Mononuclear cell (primary cell): ENCODE measurements at regions not wholly inside any gene's neighbourhood (a gene's known extent, or its start where the extent isn't known, plus 50 kb on each side); places are given as distances from the start of the nearest gene placed in this dataset.

Experiments used
- H3K27me3 ChIP-seq: 2 replicates; pipeline ENCODE4 v1.6.0; 2011; ENCODE audit warnings: low read length, control low read depth; ENCODE audit not compliant: insufficient read depth
- H3K4me1 ChIP-seq: 2 replicates; pipeline ENCODE4 v1.5.1; 2011; ENCODE audit warnings: mild to moderate bottlenecking, low read length, control low read depth; ENCODE audit not compliant: insufficient read depth
- H3K4me3 ChIP-seq: 2 replicates; pipeline ENCODE4 v1.5.1; 2011; ENCODE audit warnings: mild to moderate bottlenecking, low read length, moderate library complexity
- H3K9me3 ChIP-seq: 2 replicates; pipeline ENCODE4 v1.5.1; 2011; ENCODE audit warnings: low read depth, mild to moderate bottlenecking, control low read depth, low read length

DNA sequence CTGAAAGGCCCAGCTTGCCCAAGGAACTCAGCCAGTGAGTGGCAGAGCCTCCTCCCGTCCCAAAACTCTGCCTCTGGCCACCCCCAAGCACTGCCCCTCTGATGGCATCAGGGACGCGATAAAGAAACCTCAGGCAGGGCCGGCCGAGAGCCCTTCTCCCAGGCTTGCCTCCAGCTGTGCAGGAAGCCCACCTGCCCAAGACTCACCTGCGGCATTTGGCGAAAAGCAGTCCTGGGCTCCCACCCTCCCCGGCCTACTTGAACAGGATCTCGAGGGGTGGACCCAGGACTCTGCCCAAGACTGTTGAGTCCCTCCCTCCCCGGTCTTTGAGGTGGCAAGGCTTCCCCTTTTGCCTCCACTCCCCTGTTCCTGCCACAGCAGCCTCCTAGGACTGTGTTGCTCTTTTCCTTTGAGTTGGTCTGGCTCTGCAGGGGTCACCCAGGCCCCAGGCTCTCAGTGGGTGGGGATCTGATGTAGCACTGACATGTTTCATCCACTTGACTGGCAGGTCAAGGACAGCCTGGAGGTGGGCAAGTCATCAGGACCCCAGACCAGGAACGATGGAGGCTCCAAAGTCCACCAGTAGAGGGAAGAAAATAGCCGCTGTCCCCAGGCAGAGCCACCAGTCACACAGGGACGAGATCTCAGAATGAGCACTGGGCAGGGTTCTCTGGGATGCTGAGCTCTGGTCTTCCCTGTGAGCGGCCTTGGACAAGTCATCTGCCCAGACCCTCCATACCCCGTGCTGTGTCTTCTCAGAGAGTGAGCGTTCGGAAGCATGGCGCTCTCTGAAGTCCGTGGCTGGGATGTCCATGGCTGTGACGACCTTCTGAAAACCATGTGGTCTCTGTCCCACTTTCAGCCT lies 111.0 kb upstream of the TNRC6C start:
- H3K4me1 ChIP-seq, result peaks cover 40% of the 10 kb centered on the region

DNA sequence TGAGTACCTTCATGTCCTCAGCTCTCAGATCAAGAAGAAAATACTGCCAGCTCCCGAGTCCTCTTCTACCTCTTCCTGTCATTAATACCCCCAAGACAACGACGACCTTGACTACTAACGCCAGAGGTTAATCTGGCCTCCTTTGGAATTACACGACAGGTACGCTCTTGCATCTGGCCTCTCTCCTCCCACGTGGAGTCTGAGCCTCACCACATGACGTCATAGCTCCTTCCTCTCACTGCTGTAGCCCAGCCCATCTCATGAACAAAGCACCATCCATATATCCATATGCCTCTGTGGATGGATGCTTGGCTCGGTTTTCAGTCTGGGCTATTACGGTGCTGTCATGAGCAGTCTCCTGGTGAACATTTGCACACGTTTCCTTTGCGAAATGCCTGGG lies 110.2 kb upstream of the TNRC6C start:
- no peaks in the 10 kb centered on the region for H3K27me3 ChIP-seq
- no peaks in the 10 kb centered on the region for H3K9me3 ChIP-seq
- H3K4me3 ChIP-seq, result no peak overlapping the region
- H3K4me1 ChIP-seq, result peaks cover 32% of the 10 kb centered on the region

More for the DNA sequence above, 111.0 kb upstream of the TNRC6C start:
- Histone ChIP-seq H3K27me3 (no peaks in the 10 kb centered on the region), H3K4me3 (no peak overlapping the region), H3K9me3 (no peaks in the 10 kb centered on the region)

DNA sequence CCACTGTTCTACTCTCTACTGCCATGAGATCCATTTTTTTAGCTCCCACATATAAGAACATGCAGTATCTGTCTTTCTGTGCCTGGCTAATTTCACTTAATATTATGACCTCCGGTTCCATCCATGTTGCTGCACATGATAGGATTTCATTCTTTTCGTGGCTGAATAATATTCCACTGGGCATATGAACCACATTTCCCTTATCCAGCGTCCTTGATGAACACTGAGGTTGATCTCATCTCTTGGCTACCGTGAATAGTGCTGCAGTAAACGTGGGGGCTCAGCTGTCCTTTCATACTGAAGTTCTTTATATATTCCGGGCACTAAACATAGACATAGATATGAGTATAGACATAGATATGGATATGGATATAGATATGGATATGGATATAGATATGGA lies 109.3 kb upstream of the TNRC6C start:
- H3K27me3 ChIP-seq, result no peaks in the 10 kb centered on the region
- H3K9me3 ChIP-seq, result no peaks in the 10 kb centered on the region
- no peak overlapping the region for H3K4me3 ChIP-seq
- H3K4me1 ChIP-seq, result peaks cover 23% of the 10 kb centered on the region

DNA sequence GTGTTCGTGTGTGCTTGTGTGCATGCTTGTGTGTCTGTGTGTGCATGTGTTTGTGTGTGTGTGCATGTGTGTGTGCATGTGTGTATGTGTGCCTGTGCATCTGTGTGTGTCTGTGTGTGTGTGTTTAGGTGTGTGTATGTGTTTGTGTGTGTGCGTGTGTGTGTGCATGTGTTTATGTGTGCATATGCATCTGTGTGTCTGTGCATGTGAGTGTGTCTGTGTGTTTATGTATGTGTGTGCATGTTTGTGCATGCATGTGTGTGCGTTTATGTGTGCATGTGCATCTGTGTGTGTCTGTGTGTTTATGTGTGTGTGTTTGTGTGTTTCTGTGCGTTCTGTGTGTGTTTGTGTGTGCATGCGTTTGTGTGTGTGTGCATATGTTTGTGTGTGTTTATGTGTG lies 106.6 kb upstream of the TNRC6C start:
- Histone ChIP-seq H3K9me3 (no peaks in the 10 kb centered on the region), H3K27me3 (no peaks in the 10 kb centered on the region), H3K4me1 (peaks cover 10% of the 10 kb centered on the region), H3K4me3 (no peak overlapping the region)

DNA sequence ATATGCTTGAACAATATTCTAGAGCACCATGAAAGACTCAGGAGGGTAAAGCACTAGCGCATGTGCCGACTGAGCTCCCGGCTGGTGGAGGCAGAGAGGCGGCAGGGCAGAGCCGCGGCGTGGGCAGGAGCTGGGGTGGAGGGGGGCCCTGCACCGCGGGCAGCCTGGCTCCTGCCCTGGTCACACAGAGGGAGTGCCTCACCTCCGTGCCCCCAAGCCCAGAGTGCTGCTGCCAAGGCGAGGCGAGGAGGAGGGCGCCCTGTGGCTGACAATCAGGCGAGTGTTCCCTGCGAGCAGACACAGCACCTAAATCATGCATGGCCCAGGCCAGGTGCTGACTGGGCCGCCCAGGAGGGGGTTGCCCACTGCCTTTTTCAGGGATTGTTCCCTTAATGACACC lies 105.8 kb upstream of the TNRC6C start:
- Histone ChIP-seq H3K4me3 (no peak overlapping the region), H3K4me1 (peaks cover 4% of the 10 kb centered on the region), H3K27me3 (no peaks in the 10 kb centered on the region), H3K9me3 (no peaks in the 10 kb centered on the region)

DNA sequence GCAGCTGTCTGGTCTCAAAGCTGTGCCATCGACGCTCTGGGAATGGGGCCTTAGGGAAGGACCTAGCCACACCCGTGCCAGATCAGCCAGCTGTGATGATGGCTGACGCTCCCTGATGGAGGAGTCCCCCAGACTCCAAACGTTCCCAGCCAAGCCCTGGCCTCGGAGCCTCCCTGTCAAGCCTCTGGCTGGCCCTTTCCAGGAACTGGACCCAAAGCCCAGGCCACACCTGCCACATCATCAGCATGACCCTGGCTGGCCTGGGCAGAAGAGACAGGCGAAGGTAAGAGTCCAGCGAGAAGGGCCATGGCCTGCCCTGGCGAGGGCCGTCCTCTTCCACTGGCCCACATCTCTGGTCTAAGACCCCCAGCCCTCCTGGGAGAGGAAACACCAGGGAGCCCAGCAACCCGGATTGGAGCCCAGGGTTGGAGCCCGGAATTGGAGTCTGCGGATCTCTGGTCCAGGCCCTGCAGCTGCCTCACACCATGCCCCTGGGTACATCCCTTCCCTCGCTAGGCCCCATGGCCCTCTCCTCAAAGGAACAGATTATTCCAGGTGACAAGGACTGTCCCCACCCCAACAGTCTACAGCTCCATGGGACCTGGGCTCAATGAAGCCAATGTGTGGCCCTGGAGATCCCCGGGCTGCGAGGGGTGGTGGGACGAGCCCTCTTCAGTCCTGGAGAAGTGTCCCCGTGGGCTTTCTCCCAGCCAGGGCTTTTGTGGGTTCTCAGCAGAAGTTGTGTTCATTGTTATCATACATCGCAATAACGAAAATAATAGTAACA lies 105.1 kb upstream of the TNRC6C start:
- H3K27me3 ChIP-seq, result no peaks in the 10 kb centered on the region
- peaks cover 4% of the 10 kb centered on the region for H3K4me1 ChIP-seq
- no peak overlapping the region for H3K4me3 ChIP-seq
- H3K9me3 ChIP-seq, result no peaks in the 10 kb centered on the region

DNA sequence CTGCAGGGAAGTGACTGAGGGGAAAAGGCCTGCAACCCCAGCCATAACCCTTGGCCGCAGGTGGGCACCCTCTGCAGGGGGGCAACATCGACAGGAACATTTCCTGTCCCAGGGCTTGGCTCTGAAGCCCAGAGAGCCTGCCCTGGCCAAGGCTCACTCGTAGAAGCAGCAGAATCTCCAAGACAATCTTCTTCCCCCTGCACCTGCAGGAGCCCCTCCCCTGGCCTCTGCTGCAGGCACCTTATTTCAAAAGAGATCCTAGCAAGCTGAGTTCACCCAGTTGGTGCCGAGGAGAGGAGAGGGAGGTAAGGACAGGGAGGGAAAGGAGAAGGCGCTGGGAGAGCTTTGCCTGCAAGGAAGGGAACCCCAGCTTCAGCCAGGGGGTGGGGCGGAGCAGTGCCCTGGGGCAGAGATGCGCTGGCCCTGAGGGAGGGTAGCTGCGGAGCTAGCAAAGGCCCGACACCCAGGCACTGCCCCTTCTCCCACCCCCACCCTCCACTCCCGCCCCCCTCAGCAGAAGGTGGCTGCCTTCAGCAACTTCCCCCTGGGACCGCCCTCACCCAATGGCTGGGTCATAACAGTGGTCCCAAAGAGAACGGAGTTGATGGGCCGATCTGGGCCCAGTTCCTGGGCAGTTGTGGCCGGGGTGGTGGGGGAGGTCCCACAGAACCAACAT lies 104.3 kb upstream of the TNRC6C start:
- Histone ChIP-seq H3K4me1 (peaks cover 4% of the 10 kb centered on the region), H3K4me3 (no peak overlapping the region), H3K9me3 (no peaks in the 10 kb centered on the region), H3K27me3 (no peaks in the 10 kb centered on the region)

DNA sequence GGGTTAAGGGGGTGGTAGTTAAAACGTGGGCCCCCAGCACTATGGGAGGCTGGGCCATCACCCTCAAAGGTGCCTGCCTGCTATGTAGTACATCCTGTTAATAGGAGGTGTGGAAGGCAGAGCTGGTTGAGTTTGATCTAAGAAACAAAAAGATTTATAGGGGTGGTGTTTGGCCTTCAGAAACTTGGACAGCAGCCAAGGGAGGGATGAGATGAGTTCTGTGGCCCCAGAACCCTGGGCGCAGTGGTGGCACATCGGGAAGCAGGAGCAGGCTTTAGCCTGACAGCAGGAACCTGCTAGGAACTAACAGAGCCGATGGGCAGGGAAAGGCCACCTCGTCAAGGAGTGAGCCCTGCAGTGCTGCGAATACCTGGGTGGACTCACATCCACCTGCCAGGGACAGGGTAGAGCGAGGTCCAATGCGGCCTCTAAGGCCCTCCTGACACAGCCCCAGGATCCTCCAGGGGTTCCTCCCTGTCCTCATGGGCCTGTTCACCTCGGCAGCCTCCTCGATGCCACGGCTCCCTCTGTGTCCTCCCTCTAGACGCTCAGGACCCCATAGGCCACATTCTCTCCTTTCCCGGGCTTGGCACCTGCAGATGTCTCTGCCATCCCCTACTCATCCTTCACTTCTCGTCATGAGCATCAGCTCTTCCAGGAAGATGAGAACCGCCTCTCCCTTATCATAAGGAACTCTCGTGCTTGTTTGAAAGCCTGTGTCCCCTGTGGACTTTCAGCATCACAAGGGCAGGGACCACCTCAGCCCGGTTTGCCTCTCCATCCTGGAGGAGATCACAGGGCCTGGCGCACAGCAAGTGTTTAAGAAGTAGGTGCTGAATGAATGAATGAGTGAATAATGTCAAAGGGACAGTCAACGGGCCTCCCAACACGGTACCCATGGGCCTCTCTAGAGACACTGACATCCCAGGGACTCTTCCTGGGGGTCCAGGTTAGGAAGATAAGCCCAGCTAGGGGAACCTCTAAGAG lies 103.5 kb upstream of the TNRC6C start:
- Histone ChIP-seq H3K9me3 (no peaks in the 10 kb centered on the region), H3K27me3 (no peaks in the 10 kb centered on the region), H3K4me3 (no peak overlapping the region), H3K4me1 (peaks cover 4% of the 10 kb centered on the region)

DNA sequence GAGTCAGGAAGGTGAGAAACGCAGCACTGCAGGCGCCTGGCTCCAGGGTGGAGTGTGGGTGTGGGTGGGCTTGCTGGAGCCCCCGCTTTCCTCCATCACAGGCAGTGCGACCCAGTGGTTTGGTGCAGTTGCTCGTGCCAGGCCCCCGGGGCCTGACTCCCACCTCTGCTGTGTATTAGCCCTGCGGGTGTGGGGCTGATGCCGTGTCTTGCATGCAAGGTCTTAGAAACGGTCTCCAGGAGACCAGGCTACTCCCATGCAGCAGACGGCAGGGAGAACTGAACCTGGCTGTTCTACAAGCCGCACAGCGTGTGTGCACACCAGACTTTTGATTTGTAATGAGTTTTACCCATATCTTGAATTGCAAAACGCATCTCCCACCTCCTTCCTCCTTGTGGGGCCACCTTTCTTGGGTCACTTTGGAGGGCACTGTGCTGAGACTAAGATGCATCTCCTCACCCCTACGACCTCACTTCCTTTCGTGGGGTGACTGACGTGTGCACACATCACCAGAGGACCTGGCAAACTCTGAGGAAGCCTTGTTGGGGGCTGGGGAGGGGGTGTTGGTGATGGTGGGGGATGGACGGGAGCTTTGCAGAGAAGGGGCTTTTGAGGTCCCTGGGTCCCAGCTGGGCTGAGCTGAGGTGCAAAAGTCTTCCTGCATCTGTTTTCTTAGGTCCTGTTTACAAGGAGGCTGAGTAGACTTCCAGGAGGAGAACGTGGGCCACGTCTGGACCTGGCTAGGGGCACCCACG lies 101.8 kb upstream of the TNRC6C start:
- Histone ChIP-seq H3K4me1 (peaks cover 4% of the 10 kb centered on the region), H3K27me3 (no peaks in the 10 kb centered on the region), H3K9me3 (no peaks in the 10 kb centered on the region), H3K4me3 (no peak overlapping the region)

DNA sequence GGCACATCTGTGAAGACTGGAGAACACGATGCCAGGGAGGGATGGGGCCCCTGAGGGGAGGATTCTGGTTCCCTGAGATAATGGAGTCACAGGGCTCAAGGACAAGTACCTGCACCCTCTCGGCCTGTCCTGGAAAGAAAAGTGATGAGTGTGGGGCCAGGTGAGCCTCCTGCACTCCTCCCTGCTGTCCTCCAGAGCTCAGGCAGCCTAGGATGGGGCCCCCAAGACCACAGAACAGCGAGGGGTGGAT lies 101.3 kb upstream of the TNRC6C start:
- H3K4me3 ChIP-seq, result no peak overlapping the region
- H3K9me3 ChIP-seq, result no peaks in the 10 kb centered on the region
- no peaks in the 10 kb centered on the region for H3K27me3 ChIP-seq
- peaks cover 4% of the 10 kb centered on the region for H3K4me1 ChIP-seq

DNA sequence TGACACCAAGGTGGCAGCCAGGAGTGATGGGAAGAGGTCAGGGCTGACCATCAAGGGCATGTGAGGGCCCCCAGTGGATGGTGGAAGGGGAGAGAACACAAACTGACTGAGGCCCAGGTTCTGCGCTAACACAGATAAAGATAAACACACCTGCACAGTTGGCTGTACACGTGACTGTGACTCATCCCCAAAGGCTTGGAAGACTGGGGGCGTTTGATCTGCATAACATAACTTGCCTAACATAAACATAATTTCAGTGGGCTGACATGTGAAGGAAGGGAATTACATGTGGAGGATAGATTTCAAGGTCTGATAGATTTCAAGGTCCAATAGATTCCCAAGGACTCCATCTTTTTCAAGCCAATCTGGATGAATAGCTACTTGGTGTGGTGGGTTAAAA lies 100.9 kb upstream of the TNRC6C start:
- Histone ChIP-seq H3K4me3 (no peak overlapping the region), H3K9me3 (no peaks in the 10 kb centered on the region), H3K27me3 (no peaks in the 10 kb centered on the region), H3K4me1 (peaks cover 4% of the 10 kb centered on the region)

DNA sequence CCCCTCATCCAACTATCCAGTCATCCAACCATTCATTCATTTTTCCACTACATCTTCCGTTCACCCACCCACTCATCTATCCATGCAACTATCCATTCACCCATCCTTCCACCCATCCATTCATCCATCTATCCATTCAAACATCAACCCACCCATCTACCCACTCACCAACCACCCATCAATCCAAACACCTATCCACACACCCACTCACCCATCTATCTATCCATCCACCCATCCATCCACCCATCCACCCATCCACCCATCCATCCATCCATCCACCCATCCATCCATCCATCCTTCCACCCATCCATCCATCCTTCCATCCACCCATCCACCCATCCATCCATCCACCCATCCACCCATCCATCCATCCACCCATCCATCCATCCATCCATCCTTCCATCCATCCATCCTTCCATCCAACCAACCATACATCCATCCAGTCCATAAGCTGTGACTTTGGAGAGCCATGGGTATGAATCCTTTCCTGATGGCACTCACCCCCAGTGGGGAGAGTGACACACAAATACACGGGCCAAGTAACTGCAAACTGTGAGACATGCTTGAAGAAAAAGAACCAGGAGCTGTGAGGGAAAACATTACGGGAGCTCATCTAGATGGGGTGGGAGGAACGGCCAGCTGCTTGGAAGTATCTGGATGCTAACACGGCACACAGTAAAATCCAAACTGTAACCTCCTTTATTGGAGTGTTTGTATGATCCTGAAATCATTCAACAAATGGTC lies 100.0 kb upstream of the TNRC6C start:
- Histone ChIP-seq H3K4me3 (no peak overlapping the region), H3K9me3 (no peaks in the 10 kb centered on the region), H3K27me3 (no peaks in the 10 kb centered on the region), H3K4me1 (peaks cover 4% of the 10 kb centered on the region)

DNA sequence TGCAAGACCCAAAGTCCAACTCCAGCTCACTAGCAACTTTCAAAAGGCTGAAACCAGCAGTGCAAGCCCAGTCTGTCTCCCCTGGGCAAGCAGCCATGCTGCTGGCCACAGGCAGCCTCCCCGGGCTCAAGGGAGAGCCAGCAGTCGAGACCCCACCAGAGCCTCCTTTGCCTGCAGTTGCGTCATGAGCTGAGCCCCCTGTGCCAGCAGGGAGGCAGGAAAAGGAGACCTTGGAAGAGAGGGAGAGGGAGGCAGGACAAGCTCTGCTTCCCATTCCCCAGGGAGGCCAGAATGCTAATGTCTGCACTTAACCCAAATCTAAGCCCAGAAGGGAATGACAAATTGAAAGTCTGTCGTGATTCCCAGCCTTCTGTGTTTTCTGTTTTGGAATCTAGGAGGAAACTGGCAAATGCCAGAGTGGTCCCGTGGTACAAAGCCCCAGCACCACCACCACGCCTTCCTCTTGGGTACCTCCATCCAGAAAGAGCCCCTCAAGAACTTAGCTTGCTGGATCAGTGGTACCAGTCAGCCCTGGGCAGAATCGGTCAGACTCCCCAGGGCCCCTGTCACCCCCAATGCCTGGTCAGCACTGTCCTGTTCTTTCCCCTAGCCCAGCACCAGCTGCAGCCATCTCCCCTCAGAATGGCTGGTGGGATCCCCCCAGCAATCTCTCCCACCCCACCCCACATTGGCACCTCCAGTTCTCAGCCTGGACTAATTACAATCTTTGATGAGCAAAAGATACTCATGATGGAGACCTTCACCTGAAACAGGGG lies 99.3 kb upstream of the TNRC6C start:
- Histone ChIP-seq H3K4me3 (no peak overlapping the region), H3K27me3 (no peaks in the 10 kb centered on the region), H3K9me3 (no peaks in the 10 kb centered on the region), H3K4me1 (peaks cover 12% of the 10 kb centered on the region)
